SHP77 (cell line): ENCODE measurements at regions not wholly inside any gene's neighbourhood (a gene's known extent, or its start where the extent isn't known, plus 50 kb on each side); places are given as distances from the start of the nearest gene placed in this dataset.

ENCODE experiments used
- DNase-seq, 2 experiments: peaks; one replicate each; lab custom pipeline; 2025; lab: John Stamatoyannopoulos, UW

- no peak for DNase-seq
Observed at GRCh38 chr14:104425171-104425681, 154.3 kb upstream of the C14orf180 start.

- no peak for DNase-seq
Observed at GRCh38 chr14:104425763-104426646, 153.6 kb upstream of the C14orf180 start.

- DNase-seq, result no peak
Observed at GRCh38 chr14:104427131-104427851, 152.3 kb upstream of the C14orf180 start.

- DNase-seq, result no peak
Observed at GRCh38 chr14:104428333-104428851, 151.2 kb upstream of the C14orf180 start.

- no peak for DNase-seq
Observed at GRCh38 chr14:104428860-104429259, 150.7 kb upstream of the C14orf180 start.

- no peak for DNase-seq
Observed at GRCh38 chr14:104429291-104429861, 150.2 kb upstream of the C14orf180 start.

- no peak for DNase-seq
Observed at GRCh38 chr14:104431351-104431928, 148.1 kb upstream of the C14orf180 start.

GRCh38 chr14:104431929-104432541 is 147.5 kb upstream of the C14orf180 start:
- DNase-seq, result no peak

GRCh38 chr14:104432611-104433231 is 146.8 kb upstream of the C14orf180 start:
- DNase-seq, result no peak

- no peak for DNase-seq
Observed at GRCh38 chr14:104433401-104434213, 146.0 kb upstream of the C14orf180 start.

- no peak for DNase-seq
Observed at GRCh38 chr14:104434214-104435076, 145.1 kb upstream of the C14orf180 start.

GRCh38 chr14:104435147-104436046 is 144.2 kb upstream of the C14orf180 start:
- DNase-seq, result no peak

GRCh38 chr14:104436047-104436591 is 143.4 kb upstream of the C14orf180 start:
- DNase-seq, result no peak

- no peak for DNase-seq
Observed at GRCh38 chr14:104436741-104437701, 142.5 kb upstream of the C14orf180 start.

- DNase-seq, result no peak
Observed at GRCh38 chr14:104437703-104438102, 141.9 kb upstream of the C14orf180 start.

GRCh38 chr14:104438166-104438887 is 141.2 kb upstream of the C14orf180 start:
- no peak for DNase-seq
